IMR-90 (cell line): ENCODE measurements at regions not wholly inside any gene's neighbourhood (a gene's known extent, or its start where the extent isn't known, plus 50 kb on each side); places are given as distances from the start of the nearest gene placed in this dataset.

ENCODE experiments used
- ATAC-seq: fragments of 200-7000 bp; cut with Tn5 transposase; 2 replicates; pipeline ENCODE4 v1.9.1; 2020; ENCODE audit warnings: low read depth, mild to moderate bottlenecking, moderate library complexity
- BruUV-seq: library from RNA; stranded (reverse); fragments of 400-500 nt; replicated peaks from 2 replicates; lab custom pipeline; 2021; lab: Mats Ljungman, UMichigan
- CTCF ChIA-PET: fragments of 300-600 bp; formaldehyde crosslinking; extraction: SDS; loops from one replicate; lab custom pipeline; 2021; ENCODE audit warnings: antibody characterized with exemption; lab: Yijun Ruan, JAX
- POLR2A ChIA-PET: fragments of 300-600 bp; sonication (Branson Sonifier 250); formaldehyde crosslinking; loops from one replicate; lab custom pipeline; 2022; ENCODE audit warnings: antibody characterized with exemption; ENCODE audit not compliant: unreplicated experiment; lab: Charles Lee
- DNase-seq: peaks from one replicate; pipeline ENCODE4 v3.0.0; 2013
- H2AFZ ChIP-seq: replicated peaks from 2 replicates; pipeline ENCODE3; 2013; ENCODE audit warnings: low read length, mild to moderate bottlenecking; ENCODE audit not compliant: poor library complexity
- H2AK5ac ChIP-seq: 2 replicates; pipeline ENCODE4 v1.6.1; 2013; ENCODE audit warnings: low read depth, low read length, inconsistent platforms
- H2AK9ac ChIP-seq: replicated peaks from 2 replicates; pipeline ENCODE3; 2013; ENCODE audit warnings: mild to moderate bottlenecking, low read depth, low read length, moderate library complexity; ENCODE audit not compliant: poor library complexity
- H2BK120ac ChIP-seq: 2 replicates; pipeline ENCODE4 v1.6.1; 2013; ENCODE audit warnings: low read depth, low read length, inconsistent platforms
- H2BK15ac ChIP-seq: 3 replicates; pipeline ENCODE4 v1.6.1; 2013; ENCODE audit warnings: low read depth, low read length, inconsistent platforms
- H2BK20ac ChIP-seq: 2 replicates; pipeline ENCODE4 v1.6.1; 2013; ENCODE audit warnings: low read depth, mild to moderate bottlenecking, inconsistent platforms, low read length, moderate library complexity
- H2BK5ac ChIP-seq: 2 replicates; pipeline ENCODE4 v1.6.1; 2013; ENCODE audit warnings: mild to moderate bottlenecking, low read depth, low read length, inconsistent platforms; ENCODE audit not compliant: poor library complexity, severe bottlenecking
- H3K14ac ChIP-seq: replicated peaks from 2 replicates; pipeline ENCODE4 v1.6.1; 2013; ENCODE audit warnings: low read depth, low read length, inconsistent platforms
- H3K18ac ChIP-seq: 2 replicates; pipeline ENCODE4 v1.6.1; 2013; ENCODE audit warnings: low read depth, low read length, control low read depth
- H3K23ac ChIP-seq: 2 replicates; pipeline ENCODE4 v1.6.1; 2013; ENCODE audit warnings: low read depth, low read length, inconsistent platforms
- H3K27ac ChIP-seq: 2 replicates; pipeline ENCODE4 v1.5.1; 2013; ENCODE audit warnings: mild to moderate bottlenecking, control low read depth, low read length; ENCODE audit not compliant: insufficient read depth
- H3K27me3 ChIP-seq: 2 replicates; pipeline ENCODE4 v1.6.1; 2013; ENCODE audit warnings: low read length; ENCODE audit not compliant: control insufficient read depth, insufficient read depth
- H3K36me3 ChIP-seq: 2 replicates; pipeline ENCODE4 v1.6.1; 2013; ENCODE audit warnings: low read length, mixed read lengths; ENCODE audit not compliant: control insufficient read depth, insufficient read depth
- H3K4ac ChIP-seq: 2 replicates; pipeline ENCODE4 v1.6.1; 2013; ENCODE audit warnings: low read depth, low read length, inconsistent platforms
- H3K4me1 ChIP-seq: 2 replicates; pipeline ENCODE4 v1.6.1; 2013; ENCODE audit warnings: low read length, mixed read lengths; ENCODE audit not compliant: control insufficient read depth, insufficient read depth
- H3K4me2 ChIP-seq: 2 replicates; pipeline ENCODE4 v1.6.1; 2013; ENCODE audit warnings: low read depth, mild to moderate bottlenecking, control low read depth, low read length, moderate library complexity
- H3K4me3 ChIP-seq: 2 replicates; pipeline ENCODE4 v1.5.1; 2013; ENCODE audit warnings: low read depth, mild to moderate bottlenecking, control low read depth, low read length, moderate library complexity; ENCODE audit not compliant: insufficient read depth
- H3K56ac ChIP-seq: 2 replicates; pipeline ENCODE4 v1.6.1; 2013; ENCODE audit warnings: low read length, inconsistent platforms; ENCODE audit not compliant: insufficient read depth; ENCODE audit errors: extremely low read depth
- H3K79me1 ChIP-seq, 2 experiments: 2 replicates each; pipeline ENCODE4 v1.6.1; 2013; ENCODE audit warnings: low read length in 2 of 2, inconsistent platforms in 1 of 2, low read depth in 1 of 2
- H3K9ac ChIP-seq: 2 replicates; pipeline ENCODE4 v1.6.1; 2013; ENCODE audit warnings: low read depth, low read length, control low read depth
- H3K9me1 ChIP-seq: 2 replicates; pipeline ENCODE4 v1.6.1; 2013; ENCODE audit warnings: low read length, inconsistent platforms; ENCODE audit not compliant: insufficient read depth
- H3K9me3 ChIP-seq: 2 replicates; pipeline ENCODE4 v1.6.1; 2013; ENCODE audit warnings: low read length; ENCODE audit not compliant: control insufficient read depth, insufficient read depth
- H4K20me1 ChIP-seq: 2 replicates; pipeline ENCODE4 v1.6.1; 2013; ENCODE audit warnings: low read length, inconsistent platforms; ENCODE audit not compliant: insufficient read depth
- H4K5ac ChIP-seq: 2 replicates; pipeline ENCODE4 v1.6.1; 2013; ENCODE audit warnings: mild to moderate bottlenecking, low read depth, low read length, control low read depth
- H4K8ac ChIP-seq, 2 experiments: 2 replicates each; pipeline ENCODE4 v1.6.1; 2013; ENCODE audit warnings: low read depth in 2 of 2, low read length in 2 of 2, control low read depth in 1 of 2, inconsistent platforms in 1 of 2
- H4K91ac ChIP-seq: 2 replicates; pipeline ENCODE4 v1.6.1; 2013; ENCODE audit warnings: low read depth, low read length, inconsistent platforms; ENCODE audit not compliant: insufficient read depth
- BHLHE40 ChIP-seq: fragments of 150-350 bp; IDR thresholded peaks from 2 replicates; pipeline ENCODE4 v1.6.1; 2016; ENCODE audit warnings: mild to moderate bottlenecking, low read depth, low read length
- CEBPB ChIP-seq: IDR thresholded peaks from 2 replicates; pipeline ENCODE4 v1.6.1; 2012; ENCODE audit warnings: low read depth, low read length, improper control_type of control experiment
- CHD1 ChIP-seq: IDR thresholded peaks from 2 replicates; pipeline ENCODE4 v1.6.1; 2012; ENCODE audit warnings: low read depth, low read length, improper control_type of control experiment
- CTCF ChIP-seq: conservative IDR thresholded peaks from 2 replicates; pipeline ENCODE4 v1.5.1; 2012; ENCODE audit warnings: mild to moderate bottlenecking, low read depth, low read length, improper control_type of control experiment
- ELK1 ChIP-seq: fragments of 150-350 bp; IDR thresholded peaks from 2 replicates; pipeline ENCODE4 v1.6.1; 2016; ENCODE audit warnings: low read depth, mild to moderate bottlenecking, low read length, moderate library complexity, borderline replicate concordance
- FOS ChIP-seq: fragments of 150-350 bp; IDR thresholded peaks from 2 replicates; pipeline ENCODE4 v1.6.1; 2016; ENCODE audit warnings: low read depth, low read length
- MAFK ChIP-seq: IDR thresholded peaks from 2 replicates; pipeline ENCODE4 v1.6.1; 2012; ENCODE audit warnings: low read depth, low read length, improper control_type of control experiment
- MAZ ChIP-seq: IDR thresholded peaks from 2 replicates; pipeline ENCODE4 v1.6.1; 2012; ENCODE audit warnings: low read depth, mild to moderate bottlenecking, low read length, improper control_type of control experiment, moderate library complexity, borderline replicate concordance
- NFE2L2 ChIP-seq: fragments of 150-350 bp; IDR thresholded peaks from 2 replicates; pipeline ENCODE4 v1.6.1; 2016; ENCODE audit warnings: low read depth, mild to moderate bottlenecking, low read length
- RCOR1 ChIP-seq: IDR thresholded peaks from 2 replicates; pipeline ENCODE4 v1.6.1; 2012; ENCODE audit warnings: mild to moderate bottlenecking, low read length, improper control_type of control experiment; ENCODE audit not compliant: insufficient replicate concordance
- RFX5 ChIP-seq: IDR thresholded peaks from 2 replicates; pipeline ENCODE4 v1.8.0; 2012; ENCODE audit warnings: low read depth, mild to moderate bottlenecking, low read length, moderate library complexity
- SMC3 ChIP-seq: fragments of 150-350 bp; IDR thresholded peaks from 2 replicates; pipeline ENCODE4 v1.6.1; 2016; ENCODE audit warnings: low read depth, mild to moderate bottlenecking, antibody characterized with exemption, low read length, moderate library complexity
- USF2 ChIP-seq: fragments of 150-350 bp; IDR thresholded peaks from 2 replicates; pipeline ENCODE4 v1.6.1; 2017; ENCODE audit warnings: mild to moderate bottlenecking, antibody characterized with exemption, low read length, low read depth
- WGBS, 2 experiments: methylation state at CpG; one replicate each; pipeline versions ENCODE4 v1.1.5 to v1.1.7; 2013; ENCODE audit warnings: missing lambda C conversion rate in 2 of 2; ENCODE audit not compliant: insufficient read length in 1 of 2; ENCODE audit errors: extremely low coverage in 2 of 2; 5-methylcytosine and 5-hydroxymethylcytosine counted together
- dilution Hi-C: fragments of 300-500 bp; cut with HindIII; formaldehyde crosslinking; loops from one replicate; pipeline ENCODE4 v1.14.3; 2018; ENCODE audit warnings: low sequenced_read_pairs; ENCODE audit not compliant: unreplicated experiment
- in situ Hi-C: fragments of 300-500 bp; cut with MboI; formaldehyde crosslinking; loops from 3 replicates; pipeline ENCODE4 v1.14.3; 2019; ENCODE audit warnings: low sequenced_read_pairs, inconsistent platforms, mixed read lengths
- intact Hi-C: fragments of 100-400 bp; cut with micrococcal nuclease; formaldehyde crosslinking; loops from 2 replicates; pipeline ENCODE4 v1.10.0; 2022

GRCh38 chr9:94168203-94169000 lies 84.1 kb downstream of the PTPDC1 start:
- TF ChIP-seq MAFK = peak; percentile 15; the same call in 1 of the 2 replicates
- no peak for TF ChIP-seq CHD1
- no peak for TF ChIP-seq NFE2L2
- no peak for TF ChIP-seq BHLHE40
- TF ChIP-seq CEBPB = peak; percentile 67; the same call in 1 of the 2 replicates
- TF ChIP-seq SMC3 = no peak
- TF ChIP-seq FOS = no peak
- TF ChIP-seq MAZ = no peak
- TF ChIP-seq RFX5 = no peak
- TF ChIP-seq USF2 = 0 out of 2 replicates have a peak, but pooled peaks have one; percentile 24
- TF ChIP-seq RCOR1 = no peak
- no peak for TF ChIP-seq ELK1
- no peak for TF ChIP-seq CTCF
- ChIA-PET CTCF (interaction anchor here (0.6 to 1.1 kb wide), 6 partner anchors 23 to 1097 kb away, joined by 3 to 8 read pairs (median 5); no protein-coding TSS in a partner anchor), POLR2A (interaction anchor here (0.5 to 0.7 kb wide), 5 partner anchors 11 to 1244 kb away, joined by 3 to 13 read pairs (median 5); no protein-coding TSS in a partner anchor)
- Histone ChIP-seq H3K36me3 (peaks cover 2% of the 10 kb centered on the region), H3K14ac (0 out of 2 replicates have a peak overlapping the region, but pooled peaks have one; percentile 70), H2BK15ac (no peak overlapping the region), H3K4me3 (peak overlapping the region; percentile 93), H4K8ac (no peak overlapping the region), H3K9me1 (no peaks in the 10 kb centered on the region; the same call in 1 of the 2 replicates), H4K91ac (no peak overlapping the region), H2BK120ac (no peak overlapping the region), H3K27me3 (no peaks in the 10 kb centered on the region), H3K9ac (peak overlapping the region; percentile 70; the same call in 1 of the 2 replicates), H2AFZ (no peak overlapping the region), H3K18ac (no peak overlapping the region), H3K56ac (no peak overlapping the region), H3K79me1 (peaks cover 0 to 4% of the 10 kb centered on the region in 2 experiments; a peak in 1 of 4 replicates), H2AK9ac (no peak overlapping the region), H3K27ac (no peak overlapping the region), H4K20me1 (peaks cover 64% of the 10 kb centered on the region), H2BK20ac (no peak overlapping the region), H3K4me1 (peaks cover 8% of the 10 kb centered on the region), H4K5ac (no peak overlapping the region), H2BK5ac (peak overlapping the region; percentile 80), H2AK5ac (no peak overlapping the region), H3K4me2 (peak overlapping the region; percentile 99), H3K9me3 (no peaks in the 10 kb centered on the region), H3K23ac (peak overlapping the region; percentile 39; the same call in 1 of the 2 replicates), H3K4ac (peak overlapping the region; percentile 40; the same call in 1 of the 2 replicates)
- intact Hi-C loops = no loop called here
- no peak for ATAC-seq
- peak; percentile 40 for DNase-seq
- BruUV-seq = no TSS peak
- WGBS, 2 experiments = no CpG with 5 or more reads among the region's 10 CpGs
- in situ Hi-C loops = loop anchor here (25.0 kb wide), 2 partner anchors 94 to 706 kb away; partner anchors contain the start of genes FAM120A, FAM120AOS and ZNF169
- dilution Hi-C loops = no loop called here
